ENCODE measurements at regions not wholly inside any gene's neighbourhood (a gene's known extent, or its start where the extent isn't known, plus 50 kb on each side); places are given as distances from the start of the nearest gene placed in this dataset.

DNA sequence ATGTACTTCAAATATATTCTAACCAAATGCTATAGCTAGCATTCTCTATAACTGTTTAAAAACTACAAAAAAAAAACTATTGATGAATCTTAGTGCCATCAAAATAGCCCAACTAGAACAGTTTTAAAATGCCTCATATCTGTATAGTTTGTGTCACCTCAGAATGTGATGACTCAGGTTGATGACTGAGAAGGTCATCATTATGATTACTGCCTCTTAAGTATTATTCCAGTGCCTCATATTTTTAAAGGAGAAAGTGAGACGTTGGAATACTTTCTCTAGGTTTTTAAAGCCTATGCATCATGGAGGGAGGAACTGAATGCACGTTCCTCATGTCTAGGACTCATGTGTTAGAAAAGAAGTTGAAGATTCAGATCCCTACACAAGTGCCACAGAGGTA, 88.2 kb downstream of the TMA16 start:
- Histone ChIP-seq H3K4me2 (ENCODE audit: unreplicated experiment) (no peak overlapping the region), H3K27me3 (replicated peaks; ENCODE audit: insufficient read depth) (no peaks in the 10 kb centered on the region), H4K20me1 (ENCODE audit: insufficient read depth) (no peaks in the 10 kb centered on the region), H3K4me1 (ENCODE audit: insufficient read depth) (no peaks in the 10 kb centered on the region), H3K4me3 (no peak overlapping the region), H3K27ac (no peak overlapping the region), H3F3A (ENCODE audit: insufficient read depth) (no peaks in the 10 kb centered on the region), H3K9ac (no peak overlapping the region), H2AFZ (no peak overlapping the region), H3K9me3 (ENCODE audit: low read depth) (no peaks in the 10 kb centered on the region), H3K36me3 (ENCODE audit: low read depth) (no peaks in the 10 kb centered on the region), H3K9me2 (ENCODE audit: insufficient read depth) (no peaks in the 10 kb centered on the region), H3K79me2 (ENCODE audit: insufficient read depth) (no peaks in the 10 kb centered on the region)
- TF ChIP-seq EZH2 (IDR thresholded peaks at IDR 0.05; ENCODE audit: insufficient read depth, poor library complexity, severe bottlenecking) = no peak
- no peak for TF ChIP-seq EZH2phosphoT487 (IDR thresholded peaks at IDR 0.05; ENCODE audit: insufficient read depth, low read depth)
- no peak for DNase-seq
- WGBS, 2 experiments (ENCODE audit: low coverage in 1 of 2, low lambda C conversion rate in 2 of 2, missing lambda C conversion rate in 2 of 2) = 4 to 6% methylated on average over 2 of the region's 2 CpGs
- in situ Hi-C loops (cut with MboI) = no loop called here

DNA sequence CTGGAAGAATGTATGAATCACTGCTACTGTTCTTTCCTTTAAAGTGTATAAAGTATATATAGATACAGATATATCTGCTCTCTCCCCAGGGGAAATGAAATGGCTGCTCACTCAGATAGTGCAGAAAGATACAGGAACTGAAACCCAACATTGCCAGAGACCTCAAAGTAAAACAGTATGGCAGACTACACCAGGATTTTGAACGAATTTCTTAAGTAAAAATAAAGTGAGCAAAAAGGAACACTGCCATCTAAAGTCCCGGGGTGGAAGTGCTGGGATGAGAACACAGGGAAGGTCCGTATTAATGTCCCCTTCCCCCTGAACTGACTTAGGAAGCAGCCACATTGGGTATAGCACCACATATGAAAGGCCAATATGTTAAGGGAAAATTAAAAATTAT, 93.4 kb downstream of the TMA16 start:
- Histone ChIP-seq H3K27me3 (replicated peaks; ENCODE audit: insufficient read depth) (no peaks in the 10 kb centered on the region), H3K4me1 (ENCODE audit: insufficient read depth) (no peaks in the 10 kb centered on the region), H3K9me3 (ENCODE audit: low read depth) (no peaks in the 10 kb centered on the region), H4K20me1 (ENCODE audit: insufficient read depth) (no peaks in the 10 kb centered on the region), H3K27ac (no peak overlapping the region), H3K9ac (no peak overlapping the region), H2AFZ (no peak overlapping the region), H3F3A (ENCODE audit: insufficient read depth) (no peaks in the 10 kb centered on the region), H3K9me2 (ENCODE audit: insufficient read depth) (no peaks in the 10 kb centered on the region), H3K4me2 (ENCODE audit: unreplicated experiment) (no peak overlapping the region), H3K36me3 (ENCODE audit: low read depth) (no peaks in the 10 kb centered on the region), H3K79me2 (ENCODE audit: insufficient read depth) (no peaks in the 10 kb centered on the region), H3K4me3 (no peak overlapping the region)
- 26 to 41% methylated on average over 3 of the region's 3 CpGs for WGBS, 2 experiments (ENCODE audit: low coverage in 1 of 2, low lambda C conversion rate in 2 of 2, missing lambda C conversion rate in 2 of 2)
- in situ Hi-C loops (cut with MboI) = no loop called here
- no peak for DNase-seq
- TF ChIP-seq EZH2phosphoT487 (IDR thresholded peaks at IDR 0.05; ENCODE audit: insufficient read depth, low read depth) (no peak), EZH2 (IDR thresholded peaks at IDR 0.05; ENCODE audit: insufficient read depth, poor library complexity, severe bottlenecking) (no peak)

DNA sequence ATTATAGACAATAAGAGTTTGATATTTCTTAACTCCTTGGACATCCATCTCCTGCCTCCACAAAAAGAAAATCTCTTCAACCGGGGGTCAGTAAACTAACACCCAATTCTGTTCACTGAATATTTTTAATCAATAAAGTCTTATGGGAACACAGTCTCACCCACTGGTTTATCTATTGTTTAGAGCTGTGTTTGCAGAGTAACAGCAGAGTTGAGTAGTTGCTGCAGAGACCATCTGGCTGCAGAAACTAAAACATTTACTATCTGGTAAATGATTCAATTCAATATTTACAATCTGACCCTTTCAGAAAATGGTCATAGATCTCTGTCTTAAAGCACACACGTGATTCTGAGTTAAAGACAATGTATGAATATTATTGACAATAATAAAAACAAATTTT, 94.0 kb downstream of the TMA16 start:
- in situ Hi-C loops (cut with MboI) = no loop called here
- no peaks in the 10 kb centered on the region for H3K9me3 ChIP-seq (ENCODE audit: low read depth)
- H4K20me1 ChIP-seq (ENCODE audit: insufficient read depth) = no peaks in the 10 kb centered on the region
- 20 to 34% methylated on average over 2 of the region's 2 CpGs for WGBS, 2 experiments (ENCODE audit: low coverage in 1 of 2, low lambda C conversion rate in 2 of 2, missing lambda C conversion rate in 2 of 2)
- no peak overlapping the region for H2AFZ ChIP-seq
- no peak overlapping the region for H3K4me2 ChIP-seq (ENCODE audit: unreplicated experiment)
- no peaks in the 10 kb centered on the region for H3F3A ChIP-seq (ENCODE audit: insufficient read depth)
- H3K9ac ChIP-seq = no peak overlapping the region
- no peak overlapping the region for H3K4me3 ChIP-seq
- H3K9me2 ChIP-seq (ENCODE audit: insufficient read depth) = no peaks in the 10 kb centered on the region
- no peak for TF ChIP-seq EZH2 (IDR thresholded peaks at IDR 0.05; ENCODE audit: insufficient read depth, poor library complexity, severe bottlenecking)
- H3K4me1 ChIP-seq (ENCODE audit: insufficient read depth) = no peaks in the 10 kb centered on the region
- H3K79me2 ChIP-seq (ENCODE audit: insufficient read depth) = no peaks in the 10 kb centered on the region
- no peak for DNase-seq
- no peaks in the 10 kb centered on the region for H3K27me3 ChIP-seq (replicated peaks; ENCODE audit: insufficient read depth)
- H3K36me3 ChIP-seq (ENCODE audit: low read depth) = no peaks in the 10 kb centered on the region
- no peak overlapping the region for H3K27ac ChIP-seq

DNA sequence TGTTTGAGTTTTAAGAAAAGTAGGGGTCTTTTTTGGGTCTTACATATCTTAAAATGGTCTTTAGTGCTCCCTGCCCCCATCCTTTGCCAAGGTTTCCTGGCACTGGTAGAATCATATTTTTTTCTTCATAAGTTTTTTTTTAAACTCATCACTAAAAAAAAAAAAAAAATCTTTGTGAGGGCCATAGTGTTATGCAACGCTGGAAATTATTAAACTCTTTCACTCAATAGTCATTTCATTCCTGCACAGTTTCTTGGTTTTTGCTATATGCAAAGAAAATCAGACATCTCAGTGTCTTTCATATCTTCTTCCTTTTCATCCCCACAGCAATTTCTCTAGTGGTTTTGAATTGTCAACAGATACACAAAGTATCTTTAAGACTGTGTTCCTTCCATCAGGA, 95.6 kb downstream of the TMA16 start:
- no peak overlapping the region for H2AFZ ChIP-seq
- WGBS, 2 experiments (ENCODE audit: low coverage in 1 of 2, low lambda C conversion rate in 2 of 2, missing lambda C conversion rate in 2 of 2) = 0 to 3% methylated on average over 1 of the region's 1 CpG
- H4K20me1 ChIP-seq (ENCODE audit: insufficient read depth) = no peaks in the 10 kb centered on the region
- no peak for TF ChIP-seq EZH2 (IDR thresholded peaks at IDR 0.05; ENCODE audit: insufficient read depth, poor library complexity, severe bottlenecking)
- no peak for TF ChIP-seq EZH2phosphoT487 (IDR thresholded peaks at IDR 0.05; ENCODE audit: insufficient read depth, low read depth)
- H3K4me3 ChIP-seq = no peak overlapping the region
- no peaks in the 10 kb centered on the region for H3K79me2 ChIP-seq (ENCODE audit: insufficient read depth)
- no peak overlapping the region for H3K4me2 ChIP-seq (ENCODE audit: unreplicated experiment)
- H3F3A ChIP-seq (ENCODE audit: insufficient read depth) = no peaks in the 10 kb centered on the region
- no peaks in the 10 kb centered on the region for H3K4me1 ChIP-seq (ENCODE audit: insufficient read depth)
- H3K27ac ChIP-seq = no peak overlapping the region
- no peaks in the 10 kb centered on the region for H3K9me3 ChIP-seq (ENCODE audit: low read depth)
- H3K9me2 ChIP-seq (ENCODE audit: insufficient read depth) = no peaks in the 10 kb centered on the region
- H3K27me3 ChIP-seq (replicated peaks; ENCODE audit: insufficient read depth) = no peaks in the 10 kb centered on the region
- no peak overlapping the region for H3K9ac ChIP-seq
- no peak for DNase-seq
- H3K36me3 ChIP-seq (ENCODE audit: low read depth) = no peaks in the 10 kb centered on the region
- in situ Hi-C loops (cut with MboI) = no loop called here

DNA sequence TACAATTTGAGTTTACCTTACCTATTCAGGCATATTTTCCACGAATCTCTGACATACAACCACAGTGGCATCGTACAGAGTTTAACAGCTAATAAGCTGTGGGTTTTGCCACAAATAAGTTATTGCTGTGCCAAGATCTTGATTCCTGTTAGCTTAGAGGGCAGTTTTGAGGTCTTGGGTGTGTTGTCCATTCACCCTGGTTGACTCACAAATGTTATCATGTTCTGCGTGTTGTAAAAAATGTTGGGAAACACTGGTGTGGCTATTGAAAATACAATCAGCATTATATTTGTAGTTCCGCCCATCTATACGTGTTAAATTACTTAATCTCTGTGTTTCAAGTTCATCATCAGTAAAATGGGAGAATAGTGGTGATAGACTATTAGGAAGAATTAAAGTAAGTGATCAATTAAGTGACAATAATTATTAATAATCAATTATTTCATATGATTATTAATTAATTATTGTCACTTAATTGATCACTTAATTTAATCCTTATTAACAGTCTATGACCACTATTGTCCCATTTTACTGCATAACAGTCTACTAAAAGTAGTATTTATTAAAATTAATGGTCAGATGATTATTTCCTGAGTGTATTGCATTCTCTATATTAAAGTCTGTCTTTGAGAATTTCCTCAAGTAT, 96.3 kb downstream of the TMA16 start:
- Histone ChIP-seq H3K27ac (no peak overlapping the region), H3F3A (ENCODE audit: insufficient read depth) (no peaks in the 10 kb centered on the region), H3K9ac (no peak overlapping the region), H2AFZ (no peak overlapping the region), H3K4me2 (ENCODE audit: unreplicated experiment) (no peak overlapping the region), H3K4me3 (no peak overlapping the region), H3K27me3 (replicated peaks; ENCODE audit: insufficient read depth) (no peaks in the 10 kb centered on the region), H3K4me1 (ENCODE audit: insufficient read depth) (no peaks in the 10 kb centered on the region), H3K9me3 (ENCODE audit: low read depth) (no peaks in the 10 kb centered on the region), H3K9me2 (ENCODE audit: insufficient read depth) (no peaks in the 10 kb centered on the region), H3K79me2 (ENCODE audit: insufficient read depth) (no peaks in the 10 kb centered on the region), H4K20me1 (ENCODE audit: insufficient read depth) (no peaks in the 10 kb centered on the region), H3K36me3 (ENCODE audit: low read depth) (no peaks in the 10 kb centered on the region)
- TF ChIP-seq EZH2phosphoT487 (IDR thresholded peaks at IDR 0.05; ENCODE audit: insufficient read depth, low read depth) (no peak), EZH2 (IDR thresholded peaks at IDR 0.05; ENCODE audit: insufficient read depth, poor library complexity, severe bottlenecking) (no peak)
- 34 to 41% methylated on average over 5 of the region's 5 CpGs for WGBS, 2 experiments (ENCODE audit: low coverage in 1 of 2, low lambda C conversion rate in 2 of 2, missing lambda C conversion rate in 2 of 2)
- DNase-seq = no peak
- in situ Hi-C loops (cut with MboI) = no loop called here

All from GM23248 (cell line).